ENCODE measurements at regions not wholly inside any gene's neighbourhood (a gene's known extent, or its start where the extent isn't known, plus 50 kb on each side); places are given as distances from the start of the nearest gene placed in this dataset.

DNA sequence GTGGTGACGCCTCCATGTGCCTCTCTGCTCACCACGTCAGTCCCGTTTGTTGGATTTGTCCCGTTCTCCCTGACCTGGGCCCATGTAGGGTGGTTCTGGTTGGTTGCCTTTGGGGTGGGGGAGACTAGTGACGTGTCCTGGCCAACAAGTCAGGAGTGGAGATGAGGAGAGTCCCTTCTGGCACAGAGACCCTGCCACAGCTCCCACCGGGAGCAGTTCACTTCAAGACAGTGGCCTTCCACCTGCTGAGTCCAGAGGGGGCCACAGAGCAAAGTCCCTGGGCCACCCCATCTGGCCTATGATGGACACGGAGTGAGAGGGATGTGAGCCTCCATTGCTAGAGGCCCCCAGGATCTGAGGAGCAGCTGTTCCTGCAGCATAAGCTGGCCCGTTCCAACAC is 405.6 kb downstream of the TCERG1L start:
- TF ChIP-seq EP300 (IDR thresholded peaks at IDR 0.05) (no peak), POLR2AphosphoS5 (IDR thresholded peaks at IDR 0.05) (no peak), POLR2A (IDR thresholded peaks at IDR 0.05) (no peak)
- ATAC-seq (ENCODE audit: low FRiP score in 2 of 2) (peak in 1 of 2 donors; percentile 20), DNase-seq (no peak)
- Histone ChIP-seq H3K36me3 (no peaks in the 10 kb centered on the region), H3K4me3 (no peak overlapping the region), H3K27me3 (no peaks in the 10 kb centered on the region), H3K9me3 (no peaks in the 10 kb centered on the region), H3K4me1 (no peaks in the 10 kb centered on the region), H3K27ac (no peak overlapping the region)
- WGBS, 2 donors: 81 to 86% methylated on average over 4 to 8 of the region's 8 CpGs

DNA sequence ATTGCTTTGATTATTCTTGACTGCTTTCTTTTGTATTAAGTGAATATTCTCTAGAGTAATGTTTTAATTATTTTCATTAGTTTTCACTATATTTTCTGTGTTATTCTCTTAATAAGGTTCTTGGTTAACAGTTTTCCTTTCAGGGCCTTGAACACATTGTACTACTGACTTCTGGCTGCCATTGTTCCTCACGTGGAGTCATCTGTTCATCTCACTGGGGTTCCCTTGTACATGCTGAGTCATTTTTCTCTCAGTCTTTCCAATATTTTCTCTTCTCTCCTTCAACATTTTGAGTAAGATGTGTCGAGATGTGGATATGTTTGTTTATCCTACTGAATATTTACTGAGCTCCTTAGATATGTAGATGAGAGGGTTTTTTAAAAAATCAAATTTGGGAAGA is 400.7 kb downstream of the TCERG1L start:
- DNase-seq (no peak), ATAC-seq (ENCODE audit: low FRiP score in 2 of 2) (no peak)
- H3K27me3 ChIP-seq: no peaks in the 10 kb centered on the region
- H3K27ac ChIP-seq: no peak overlapping the region
- no peaks in the 10 kb centered on the region for H3K4me1 ChIP-seq
- H3K4me3 ChIP-seq: no peak overlapping the region
- WGBS, 2 donors: 76 to 91% methylated on average over 2 of the region's 2 CpGs
- H3K9me3 ChIP-seq: peaks cover 0 to 3% (median 0%) of the 10 kb centered on the region in 4 donors
- TF ChIP-seq, protein P1, sequence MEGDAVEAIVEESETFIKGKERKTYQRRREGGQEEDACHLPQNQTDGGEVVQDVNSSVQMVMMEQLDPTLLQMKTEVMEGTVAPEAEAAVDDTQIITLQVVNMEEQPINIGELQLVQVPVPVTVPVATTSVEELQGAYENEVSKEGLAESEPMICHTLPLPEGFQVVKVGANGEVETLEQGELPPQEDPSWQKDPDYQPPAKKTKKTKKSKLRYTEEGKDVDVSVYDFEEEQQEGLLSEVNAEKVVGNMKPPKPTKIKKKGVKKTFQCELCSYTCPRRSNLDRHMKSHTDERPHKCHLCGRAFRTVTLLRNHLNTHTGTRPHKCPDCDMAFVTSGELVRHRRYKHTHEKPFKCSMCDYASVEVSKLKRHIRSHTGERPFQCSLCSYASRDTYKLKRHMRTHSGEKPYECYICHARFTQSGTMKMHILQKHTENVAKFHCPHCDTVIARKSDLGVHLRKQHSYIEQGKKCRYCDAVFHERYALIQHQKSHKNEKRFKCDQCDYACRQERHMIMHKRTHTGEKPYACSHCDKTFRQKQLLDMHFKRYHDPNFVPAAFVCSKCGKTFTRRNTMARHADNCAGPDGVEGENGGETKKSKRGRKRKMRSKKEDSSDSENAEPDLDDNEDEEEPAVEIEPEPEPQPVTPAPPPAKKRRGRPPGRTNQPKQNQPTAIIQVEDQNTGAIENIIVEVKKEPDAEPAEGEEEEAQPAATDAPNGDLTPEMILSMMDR (IDR thresholded peaks at IDR 0.05): no peak
- TF ChIP-seq POLR2AphosphoS5 (IDR thresholded peaks at IDR 0.05): no peak
- no peak for TF ChIP-seq POLR2A (IDR thresholded peaks at IDR 0.05)
- TF ChIP-seq EP300 (IDR thresholded peaks at IDR 0.05): no peak
- H3K36me3 ChIP-seq: no peaks in the 10 kb centered on the region

DNA sequence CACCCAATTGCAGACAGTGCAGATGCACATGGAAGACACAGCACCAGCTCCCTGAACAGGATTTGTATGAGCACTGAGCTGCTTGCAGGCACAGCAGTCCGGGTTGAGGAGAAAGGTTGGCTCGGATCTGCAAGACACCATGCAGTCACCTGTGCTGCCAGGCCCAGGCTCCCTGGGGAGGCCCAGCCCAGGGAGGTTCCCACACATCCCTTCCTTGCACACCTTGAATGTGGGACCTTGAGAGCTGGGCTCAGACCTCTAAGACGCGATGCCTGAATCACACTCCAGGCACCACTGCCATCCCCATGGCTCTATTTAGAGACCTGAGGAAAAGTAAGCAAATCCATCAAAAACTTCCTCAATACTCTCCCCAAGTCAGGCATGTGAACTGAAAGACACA is 397.7 kb downstream of the TCERG1L start:
- no peaks in the 10 kb centered on the region for H3K36me3 ChIP-seq
- no peaks in the 10 kb centered on the region for H3K27me3 ChIP-seq
- DNase-seq (no peak), ATAC-seq (ENCODE audit: low FRiP score in 2 of 2) (no peak)
- no peak overlapping the region for H3K4me3 ChIP-seq
- H3K4me1 ChIP-seq: no peaks in the 10 kb centered on the region
- H3K27ac ChIP-seq: no peak overlapping the region
- peaks cover 0 to 6% (median 2%) of the 10 kb centered on the region in 4 donors for H3K9me3 ChIP-seq
- 85 to 100% methylated on average over 2 to 4 of the region's 4 CpGs for WGBS, 2 donors
- TF ChIP-seq POLR2A (IDR thresholded peaks at IDR 0.05) (no peak), EP300 (IDR thresholded peaks at IDR 0.05) (no peak), POLR2AphosphoS5 (IDR thresholded peaks at IDR 0.05) (no peak)
- TF ChIP-seq, protein P1 (IDR thresholded peaks at IDR 0.05): no peak

- TF ChIP-seq, protein P1 (IDR thresholded peaks at IDR 0.05): no peak
- TF ChIP-seq POLR2AphosphoS5 (IDR thresholded peaks at IDR 0.05) (no peak), POLR2A (IDR thresholded peaks at IDR 0.05) (no peak), EP300 (IDR thresholded peaks at IDR 0.05) (no peak)
- 78% methylated on average over 4 of the region's 4 CpGs for WGBS, 2 donors
- Histone ChIP-seq H3K36me3 (no peaks in the 10 kb centered on the region), H3K4me1 (no peaks in the 10 kb centered on the region), H3K9me3 (peaks cover 0 to 6% (median 2%) of the 10 kb centered on the region in 4 donors), H3K27ac (no peak overlapping the region), H3K27me3 (no peaks in the 10 kb centered on the region), H3K4me3 (no peak overlapping the region)
- DNase-seq (no peak), ATAC-seq (ENCODE audit: low FRiP score in 2 of 2) (no peak)
Observed at GRCh38 chr10:130914367-130914766, 397.2 kb downstream of the TCERG1L start.

- TF ChIP-seq POLR2A (IDR thresholded peaks at IDR 0.05): no peak
- TF ChIP-seq POLR2AphosphoS5 (IDR thresholded peaks at IDR 0.05): no peak
Observed at GRCh38 chr10:130915065-130915464, 396.5 kb downstream of the TCERG1L start.

GRCh38 chr10:130921461-130921860 is 390.1 kb downstream of the TCERG1L start:
- 72 to 77% methylated on average over 4 of the region's 4 CpGs for WGBS, 2 donors
- DNase-seq: no peak
- Histone ChIP-seq H3K4me1 (no peaks in the 10 kb centered on the region), H3K4me3 (no peak overlapping the region), H3K27me3 (no peaks in the 10 kb centered on the region), H3K36me3 (no peaks in the 10 kb centered on the region), H3K27ac (no peak overlapping the region), H3K9me3 (peaks cover 0 to 6% (median 0%) of the 10 kb centered on the region in 4 donors)
- TF ChIP-seq POLR2AphosphoS5 (IDR thresholded peaks at IDR 0.05) (no peak), EP300 (IDR thresholded peaks at IDR 0.05) (no peak), POLR2A (IDR thresholded peaks at IDR 0.05) (no peak)
- TF ChIP-seq, protein P1 (IDR thresholded peaks at IDR 0.05): no peak
- ATAC-seq (ENCODE audit: low FRiP score in 2 of 2): no peak

More at GRCh38 chr10:130915065-130915464, 396.5 kb downstream of the TCERG1L start:
- peaks cover 0 to 6% (median 2%) of the 10 kb centered on the region in 4 donors for H3K9me3 ChIP-seq
- H3K36me3 ChIP-seq: no peaks in the 10 kb centered on the region
- no peak for DNase-seq
- no peaks in the 10 kb centered on the region for H3K4me1 ChIP-seq
- ATAC-seq (ENCODE audit: low FRiP score in 2 of 2): no peak
- no peak overlapping the region for H3K4me3 ChIP-seq
- no peaks in the 10 kb centered on the region for H3K27me3 ChIP-seq
- no peak overlapping the region for H3K27ac ChIP-seq
- WGBS, 2 donors: 69 to 78% methylated on average over 6 of the region's 6 CpGs
